ENCODE measurements at regions not wholly inside any gene's neighbourhood (a gene's known extent, or its start where the extent isn't known, plus 50 kb on each side); places are given as distances from the start of the nearest gene placed in this dataset.

DNA sequence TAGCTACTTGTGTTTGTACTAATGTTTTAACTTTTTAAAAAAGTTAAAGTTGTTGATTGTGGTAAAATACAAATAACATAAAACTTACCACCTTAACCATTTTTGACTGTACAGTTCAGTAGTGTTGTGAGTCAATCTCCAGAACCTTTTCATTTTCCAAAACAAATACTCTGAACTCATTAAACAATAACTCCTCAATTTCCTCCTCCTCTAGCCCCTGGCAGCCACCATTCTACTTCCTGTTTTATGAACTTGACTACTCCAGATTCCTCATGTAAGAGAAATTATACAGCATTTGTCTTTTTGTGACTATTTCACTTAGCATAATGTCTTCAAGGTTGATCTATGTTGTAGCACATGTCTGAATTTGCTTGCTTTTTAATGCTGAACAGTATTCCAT lies 299.1 kb upstream of the AMIGO2 start:
- TF ChIP-seq, protein P1, sequence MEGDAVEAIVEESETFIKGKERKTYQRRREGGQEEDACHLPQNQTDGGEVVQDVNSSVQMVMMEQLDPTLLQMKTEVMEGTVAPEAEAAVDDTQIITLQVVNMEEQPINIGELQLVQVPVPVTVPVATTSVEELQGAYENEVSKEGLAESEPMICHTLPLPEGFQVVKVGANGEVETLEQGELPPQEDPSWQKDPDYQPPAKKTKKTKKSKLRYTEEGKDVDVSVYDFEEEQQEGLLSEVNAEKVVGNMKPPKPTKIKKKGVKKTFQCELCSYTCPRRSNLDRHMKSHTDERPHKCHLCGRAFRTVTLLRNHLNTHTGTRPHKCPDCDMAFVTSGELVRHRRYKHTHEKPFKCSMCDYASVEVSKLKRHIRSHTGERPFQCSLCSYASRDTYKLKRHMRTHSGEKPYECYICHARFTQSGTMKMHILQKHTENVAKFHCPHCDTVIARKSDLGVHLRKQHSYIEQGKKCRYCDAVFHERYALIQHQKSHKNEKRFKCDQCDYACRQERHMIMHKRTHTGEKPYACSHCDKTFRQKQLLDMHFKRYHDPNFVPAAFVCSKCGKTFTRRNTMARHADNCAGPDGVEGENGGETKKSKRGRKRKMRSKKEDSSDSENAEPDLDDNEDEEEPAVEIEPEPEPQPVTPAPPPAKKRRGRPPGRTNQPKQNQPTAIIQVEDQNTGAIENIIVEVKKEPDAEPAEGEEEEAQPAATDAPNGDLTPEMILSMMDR (IDR thresholded peaks at IDR 0.05), result no peak
- no peak for TF ChIP-seq POLR2AphosphoS5 (IDR thresholded peaks at IDR 0.05)

All from suprapubic skin (tissue), 3 donors.